ENCODE measurements at regions not wholly inside any gene's neighbourhood (a gene's known extent, or its start where the extent isn't known, plus 50 kb on each side); places are given as distances from the start of the nearest gene placed in this dataset.
A peak's percentile ranks its signal among the peaks of the same experiment; 100 is the strongest.

GRCh38 chr7:46525876-46526275, 604.8 kb upstream of the IGFBP3 start:
- no peak for DNase-seq (ENCODE audit: insufficient read length, low spot score)
- TF ChIP-seq SPI1 (IDR thresholded peaks at IDR 0.05; ENCODE audit: low read depth, low read length) (no peak), POU2F2 (IDR thresholded peaks at IDR 0.05; ENCODE audit: low read depth, low read length) (no peak), POLR2A (IDR thresholded peaks at IDR 0.05; ENCODE audit: low read depth, low read length) (no peak), POLR2AphosphoS5 (IDR thresholded peaks at IDR 0.05; ENCODE audit: low read depth, low read length) (no peak), TAF1 (IDR thresholded peaks at IDR 0.05; ENCODE audit: low read depth, low read length) (no peak), PAX5 (IDR thresholded peaks at IDR 0.05; ENCODE audit: insufficient read depth, low read length, severe bottlenecking) (no peak)
- no peak for FAIRE-seq

GRCh38 chr7:46524350-46524749, 603.3 kb upstream of the IGFBP3 start:
- DNase-seq (ENCODE audit: insufficient read length, low spot score), result no peak
- no peak for FAIRE-seq
- TF ChIP-seq PAX5 (IDR thresholded peaks at IDR 0.05; ENCODE audit: insufficient read depth, low read length, severe bottlenecking) (no peak), TAF1 (IDR thresholded peaks at IDR 0.05; ENCODE audit: low read depth, low read length) (no peak), POLR2A (IDR thresholded peaks at IDR 0.05; ENCODE audit: low read depth, low read length) (no peak), POLR2AphosphoS5 (IDR thresholded peaks at IDR 0.05; ENCODE audit: low read depth, low read length) (no peak), POU2F2 (IDR thresholded peaks at IDR 0.05; ENCODE audit: low read depth, low read length) (no peak), SPI1 (IDR thresholded peaks at IDR 0.05; ENCODE audit: low read depth, low read length) (no peak)

GRCh38 chr7:46522354-46522906, 601.4 kb upstream of the IGFBP3 start:
- FAIRE-seq, result no peak
- TF ChIP-seq SPI1 (IDR thresholded peaks at IDR 0.05; ENCODE audit: low read depth, low read length) (peak; percentile 40), PAX5 (IDR thresholded peaks at IDR 0.05; ENCODE audit: insufficient read depth, low read length, severe bottlenecking) (no peak), TAF1 (IDR thresholded peaks at IDR 0.05; ENCODE audit: low read depth, low read length) (no peak)
- DNase-seq (ENCODE audit: insufficient read length, low spot score), result no peak

- TF ChIP-seq SPI1 (IDR thresholded peaks at IDR 0.05; ENCODE audit: low read depth, low read length) (no peak), PAX5 (IDR thresholded peaks at IDR 0.05; ENCODE audit: insufficient read depth, low read length, severe bottlenecking) (no peak), POU2F2 (IDR thresholded peaks at IDR 0.05; ENCODE audit: low read depth, low read length) (no peak), POLR2A (IDR thresholded peaks at IDR 0.05; ENCODE audit: low read depth, low read length) (no peak), TAF1 (IDR thresholded peaks at IDR 0.05; ENCODE audit: low read depth, low read length) (no peak), POLR2AphosphoS5 (IDR thresholded peaks at IDR 0.05; ENCODE audit: low read depth, low read length) (no peak)
- FAIRE-seq, result no peak
- DNase-seq (ENCODE audit: insufficient read length, low spot score), result no peak
These were observed 597.6 kb upstream of the IGFBP3 start for GRCh38 chr7:46518713-46519112.

- FAIRE-seq, result no peak
- TF ChIP-seq PAX5 (IDR thresholded peaks at IDR 0.05; ENCODE audit: insufficient read depth, low read length, severe bottlenecking), result no peak
- DNase-seq (ENCODE audit: insufficient read length, low spot score), result no peak
These were observed 594.9 kb upstream of the IGFBP3 start for GRCh38 chr7:46515844-46516590.

GRCh38 chr7:46513447-46513848, 592.4 kb upstream of the IGFBP3 start:
- TF ChIP-seq POLR2A (IDR thresholded peaks at IDR 0.05; ENCODE audit: low read depth, low read length), result no peak
- no peak for TF ChIP-seq POLR2AphosphoS5 (IDR thresholded peaks at IDR 0.05; ENCODE audit: low read depth, low read length)
- TF ChIP-seq POU2F2 (IDR thresholded peaks at IDR 0.05; ENCODE audit: low read depth, low read length), result no peak
- no peak for TF ChIP-seq PAX5 (IDR thresholded peaks at IDR 0.05; ENCODE audit: insufficient read depth, low read length, severe bottlenecking)
- no peak for TF ChIP-seq TAF1 (IDR thresholded peaks at IDR 0.05; ENCODE audit: low read depth, low read length)
- TF ChIP-seq SPI1 (IDR thresholded peaks at IDR 0.05; ENCODE audit: low read depth, low read length), result no peak
- DNase-seq (ENCODE audit: insufficient read length, low spot score) (no peak), FAIRE-seq (no peak)

GRCh38 chr7:46512891-46513413, 591.9 kb upstream of the IGFBP3 start:
- TF ChIP-seq POU2F2 (IDR thresholded peaks at IDR 0.05; ENCODE audit: low read depth, low read length) (no peak), TAF1 (IDR thresholded peaks at IDR 0.05; ENCODE audit: low read depth, low read length) (no peak)
- FAIRE-seq (no peak), DNase-seq (ENCODE audit: insufficient read length, low spot score) (no peak)

- TF ChIP-seq TAF1 (IDR thresholded peaks at IDR 0.05; ENCODE audit: low read depth, low read length) (no peak), POLR2AphosphoS5 (IDR thresholded peaks at IDR 0.05; ENCODE audit: low read depth, low read length) (no peak), PAX5 (IDR thresholded peaks at IDR 0.05; ENCODE audit: insufficient read depth, low read length, severe bottlenecking) (no peak), SPI1 (IDR thresholded peaks at IDR 0.05; ENCODE audit: low read depth, low read length) (no peak), POLR2A (IDR thresholded peaks at IDR 0.05; ENCODE audit: low read depth, low read length) (no peak), POU2F2 (IDR thresholded peaks at IDR 0.05; ENCODE audit: low read depth, low read length) (no peak)
- no peak for DNase-seq (ENCODE audit: insufficient read length, low spot score)
- FAIRE-seq, result no peak
These were observed 590.6 kb upstream of the IGFBP3 start for GRCh38 chr7:46511442-46512215.

GRCh38 chr7:46508583-46508982, 587.5 kb upstream of the IGFBP3 start:
- TF ChIP-seq TAF1 (IDR thresholded peaks at IDR 0.05; ENCODE audit: low read depth, low read length) (no peak), POLR2A (IDR thresholded peaks at IDR 0.05; ENCODE audit: low read depth, low read length) (no peak), POLR2AphosphoS5 (IDR thresholded peaks at IDR 0.05; ENCODE audit: low read depth, low read length) (no peak), PAX5 (IDR thresholded peaks at IDR 0.05; ENCODE audit: insufficient read depth, low read length, severe bottlenecking) (no peak), POU2F2 (IDR thresholded peaks at IDR 0.05; ENCODE audit: low read depth, low read length) (no peak), SPI1 (IDR thresholded peaks at IDR 0.05; ENCODE audit: low read depth, low read length) (no peak)
- FAIRE-seq (no peak), DNase-seq (ENCODE audit: insufficient read length, low spot score) (no peak)
